Motor neuron (in vitro differentiated cells): ENCODE measurements at regions not wholly inside any gene's neighbourhood (a gene's known extent, or its start where the extent isn't known, plus 50 kb on each side); places are given as distances from the start of the nearest gene placed in this dataset.
A peak's percentile ranks its signal among the peaks of the same experiment; 100 is the strongest.

Experiments used
- ATAC-seq, 8 experiments: fragments of 200-7000 bp; cut with Tn5 transposase; replicated peaks in 6 of 8; 2 replicates each; pipeline ENCODE4 v1.8.0; 2021; ENCODE audit warnings: mild to moderate bottlenecking in 8 of 8, moderate library complexity in 8 of 8
- H3K27ac ChIP-seq, 2 donors: fragments of 250-450 bp; sonication (Bioruptor Pico); 2 replicates each; pipeline ENCODE4 v1.9.0; 2021; ENCODE audit warnings: antibody characterized with exemption in 2 of 2, mild to moderate bottlenecking in 2 of 2, moderate library complexity in 1 of 2
- H3K4me1 ChIP-seq, 2 donors: fragments of 250-450 bp; sonication (Bioruptor Pico); replicated peaks in 1 of 2; 2 replicates each; pipeline ENCODE4 v1.6.1; 2021; ENCODE audit warnings: antibody characterized with exemption in 2 of 2, mild to moderate bottlenecking in 2 of 2, moderate library complexity in 1 of 2
- H3K4me3 ChIP-seq, 5 donors: fragments of 250-450 bp; sonication (Bioruptor Pico); 2 replicates each; pipeline ENCODE4 v1.9.0; 2021; ENCODE audit warnings: antibody characterized with exemption in 5 of 5, mild to moderate bottlenecking in 5 of 5, moderate library complexity in 4 of 5
- WGBS, 10 experiments: fragments of 450-650 bp; shearing (Covaris generic); methylation state at CpG; one replicate each; pipeline ENCODE4 v1.0.0; 2022; 5-methylcytosine and 5-hydroxymethylcytosine counted together
- in situ Hi-C, 9 experiments: fragments of 400-800 bp; cut with MboI; loops; one replicate each; pipeline ENCODE4 v1.15.0; 2021; ENCODE audit warnings: low sequenced_read_pairs in 9 of 9, low pct_unique_long_range_greater_than_20kb in 2 of 9; ENCODE audit not compliant: unreplicated experiment in 9 of 9

DNA sequence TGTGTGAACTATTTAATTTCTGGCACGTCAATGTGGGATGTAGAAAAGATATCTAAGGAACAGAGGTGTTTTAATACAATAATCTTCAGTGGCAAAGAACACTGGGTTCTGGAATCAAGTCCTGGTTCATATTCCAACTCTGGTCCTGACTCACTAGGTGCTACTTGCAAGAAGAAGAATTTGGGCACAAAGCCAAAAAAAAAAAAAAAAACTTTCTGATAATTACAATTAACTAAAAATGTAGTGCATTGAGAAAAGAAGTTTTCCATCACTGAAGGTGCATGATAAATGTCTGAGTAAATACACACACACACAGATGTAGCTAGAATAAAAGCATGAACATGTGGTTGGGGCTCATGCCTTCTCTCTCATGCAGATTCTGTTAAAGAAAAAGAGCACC is 424.4 kb upstream of the REG3G start:
- Histone ChIP-seq H3K27ac (no peak overlapping the region), H3K4me3 (no peak overlapping the region), H3K4me1 (peaks cover 0 to 4% of the 10 kb centered on the region in 2 donors)
- WGBS, 10 experiments, result 0 to 100% (median 58%) methylated on average over 1 of the region's 1 CpG; no CpG with 5 or more reads in 2 of the 10 experiments
- in situ Hi-C loops, result no loop called here
- no peak for ATAC-seq

DNA sequence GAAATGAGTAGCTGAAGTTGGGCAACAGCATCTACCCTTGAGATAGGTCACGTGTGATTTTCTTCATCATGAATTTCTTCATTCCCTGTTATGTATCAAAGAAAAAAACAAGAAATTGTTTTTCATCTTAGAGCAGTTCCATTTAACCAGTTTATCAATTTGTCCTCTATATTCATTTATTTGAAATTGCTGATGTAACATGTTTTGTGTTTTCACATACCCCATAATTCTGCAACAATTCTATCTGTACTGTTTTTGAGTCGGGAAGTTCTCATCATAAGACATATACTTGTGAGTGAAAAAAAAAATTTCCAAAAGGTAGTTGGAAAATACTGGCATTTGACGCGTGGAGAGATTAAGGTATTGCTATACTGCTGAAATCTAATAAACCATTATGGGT is 422.6 kb upstream of the REG3G start:
- Histone ChIP-seq H3K4me3 (no peak overlapping the region), H3K27ac (no peak overlapping the region), H3K4me1 (peaks cover 6 to 11% of the 10 kb centered on the region in 2 donors)
- WGBS, 10 experiments, result 41 to 100% (median 85%) methylated on average over 1 to 4 of the region's 4 CpGs; no CpG with 5 or more reads in 1 of the 10 experiments
- no peak for ATAC-seq
- in situ Hi-C loops, result no loop called here

DNA sequence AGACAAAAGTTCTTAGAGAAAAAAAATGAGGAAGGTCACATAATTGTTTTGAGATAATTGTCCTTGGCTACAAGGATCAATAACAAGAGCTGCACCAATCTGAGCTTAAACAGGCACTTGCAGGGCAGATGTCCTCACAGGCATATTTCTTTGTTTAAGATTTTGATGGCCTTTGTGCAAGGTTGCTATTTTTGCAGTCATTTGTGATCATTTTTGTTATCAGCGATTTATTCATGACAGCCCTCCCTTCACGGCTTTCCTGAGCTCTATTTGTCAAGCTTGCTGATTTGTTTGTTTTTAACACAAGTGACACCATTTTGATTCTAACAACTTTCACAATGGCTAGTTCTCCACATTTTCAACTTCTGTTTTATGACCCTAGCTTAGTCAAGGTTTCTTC is 418.6 kb upstream of the REG3G start:
- H3K4me1 ChIP-seq, result peaks cover 6 to 7% of the 10 kb centered on the region in 2 donors
- WGBS, 10 experiments, result 0 to 39% (median 5%) methylated on average over 1 to 2 of the region's 2 CpGs; no CpG with 5 or more reads in 1 of the 10 experiments
- ATAC-seq, result no peak
- H3K27ac ChIP-seq, result no peak overlapping the region
- H3K4me3 ChIP-seq, result no peak overlapping the region
- in situ Hi-C loops, result no loop called here

DNA sequence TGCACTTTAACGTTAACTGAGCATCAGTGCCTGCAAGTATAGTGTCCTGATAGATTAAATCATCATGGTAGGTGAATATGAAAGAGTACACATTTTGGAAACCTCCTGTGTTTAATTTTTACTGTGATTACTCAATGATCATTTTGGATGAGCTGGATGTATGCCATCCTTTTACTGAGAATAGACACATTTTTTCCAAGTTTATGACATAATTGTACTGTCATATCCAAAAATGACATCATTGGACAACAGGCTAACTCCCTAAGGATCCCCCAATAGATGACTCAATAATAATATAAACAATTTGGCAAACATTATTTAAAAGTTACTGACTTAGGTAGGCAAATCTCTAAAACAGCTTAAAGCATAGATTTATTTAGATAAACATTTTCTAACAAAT is 410.8 kb upstream of the REG3G start:
- in situ Hi-C loops, result no loop called here
- H3K4me1 ChIP-seq, result no peaks in the 10 kb centered on the region
- no peak overlapping the region for H3K4me3 ChIP-seq
- WGBS, 10 experiments, result 0 to 100% (median 6%) methylated on average over 1 of the region's 1 CpG; no CpG with 5 or more reads in 4 of the 10 experiments
- no peak for ATAC-seq
- H3K27ac ChIP-seq, result no peak overlapping the region

DNA sequence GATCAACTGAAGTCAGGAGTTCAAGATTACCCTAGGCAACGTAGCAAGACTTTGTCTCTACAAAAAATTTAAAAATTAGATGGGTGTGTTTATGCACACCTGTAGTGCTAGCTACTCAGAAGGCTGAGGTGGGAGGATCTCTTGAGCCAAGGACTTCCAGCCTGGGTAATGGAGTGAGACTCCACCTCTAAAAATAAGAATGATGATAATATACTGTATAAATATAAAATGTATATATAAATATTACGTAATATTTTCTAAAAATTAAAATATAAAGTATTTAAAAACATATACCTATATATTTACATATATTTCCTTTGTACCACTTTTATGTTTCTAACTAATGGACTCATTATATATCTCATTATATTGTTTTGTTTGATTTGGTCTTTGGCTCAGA is 409.5 kb upstream of the REG3G start:
- WGBS, 10 experiments, result 0 to 100% (median 86%) methylated on average over 1 to 2 of the region's 2 CpGs; no CpG with 5 or more reads in 1 of the 10 experiments
- Histone ChIP-seq H3K4me3 (no peak overlapping the region), H3K4me1 (no peaks in the 10 kb centered on the region), H3K27ac (no peak overlapping the region)
- in situ Hi-C loops, result no loop called here
- no peak for ATAC-seq

DNA sequence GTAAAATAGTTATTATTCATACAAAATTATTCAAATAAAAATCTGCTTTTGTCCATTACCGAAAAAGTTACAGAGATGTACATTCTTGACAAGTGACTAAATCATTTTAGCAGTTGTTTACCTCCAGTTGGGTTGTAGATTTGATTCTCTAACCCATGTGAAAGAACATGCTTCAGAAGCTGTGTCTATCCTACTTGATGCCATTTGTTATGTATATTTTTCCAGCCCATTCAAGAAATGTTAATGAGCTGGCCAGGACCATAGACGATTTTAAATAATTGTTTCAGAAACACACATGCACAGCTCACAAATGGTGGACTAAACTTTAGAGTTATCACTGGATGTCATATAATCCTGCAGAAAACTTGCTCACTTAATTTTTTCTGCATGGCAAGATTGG is 391.1 kb upstream of the REG3G start:
- Histone ChIP-seq H3K27ac (no peak overlapping the region), H3K4me1 (peaks cover 0 to 5% of the 10 kb centered on the region in 2 donors), H3K4me3 (no peak overlapping the region)
- in situ Hi-C loops, result no loop called here
- 0 to 54% (median 15%) methylated on average over 2 of the region's 2 CpGs for WGBS, 10 experiments
- ATAC-seq, result peak in 3 of 8 experiments; percentile 44 to 68 (median 59)

DNA sequence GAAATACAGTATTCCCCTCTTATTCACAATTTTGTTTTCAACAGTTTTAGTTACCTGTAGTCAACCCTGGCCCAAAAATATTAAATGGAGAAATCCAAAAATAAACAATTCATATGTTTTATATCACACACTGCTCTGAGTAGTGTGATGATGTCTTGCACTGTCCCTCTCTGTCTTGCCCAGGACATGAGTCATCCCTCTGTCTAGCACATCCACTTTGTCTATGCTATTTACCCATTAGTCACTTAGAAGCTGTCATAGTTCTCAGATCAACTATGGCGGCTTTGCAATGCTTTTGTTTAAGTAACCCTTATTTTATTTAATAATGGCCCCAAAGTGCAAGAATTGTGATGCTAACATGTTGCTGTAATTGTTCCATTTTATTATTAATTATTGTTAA is 380.6 kb upstream of the REG3G start:
- ATAC-seq, result peak in 5 of 8 experiments; percentile 88 to 100 (median 93)
- WGBS, 10 experiments, result 0 to 100% (median 60%) methylated on average over 1 of the region's 1 CpG; no CpG with 5 or more reads in 3 of the 10 experiments
- no peak overlapping the region for H3K4me3 ChIP-seq
- peaks cover 0 to 5% of the 10 kb centered on the region in 2 donors for H3K4me1 ChIP-seq
- H3K27ac ChIP-seq, result no peak overlapping the region
- in situ Hi-C loops, result no loop called here

DNA sequence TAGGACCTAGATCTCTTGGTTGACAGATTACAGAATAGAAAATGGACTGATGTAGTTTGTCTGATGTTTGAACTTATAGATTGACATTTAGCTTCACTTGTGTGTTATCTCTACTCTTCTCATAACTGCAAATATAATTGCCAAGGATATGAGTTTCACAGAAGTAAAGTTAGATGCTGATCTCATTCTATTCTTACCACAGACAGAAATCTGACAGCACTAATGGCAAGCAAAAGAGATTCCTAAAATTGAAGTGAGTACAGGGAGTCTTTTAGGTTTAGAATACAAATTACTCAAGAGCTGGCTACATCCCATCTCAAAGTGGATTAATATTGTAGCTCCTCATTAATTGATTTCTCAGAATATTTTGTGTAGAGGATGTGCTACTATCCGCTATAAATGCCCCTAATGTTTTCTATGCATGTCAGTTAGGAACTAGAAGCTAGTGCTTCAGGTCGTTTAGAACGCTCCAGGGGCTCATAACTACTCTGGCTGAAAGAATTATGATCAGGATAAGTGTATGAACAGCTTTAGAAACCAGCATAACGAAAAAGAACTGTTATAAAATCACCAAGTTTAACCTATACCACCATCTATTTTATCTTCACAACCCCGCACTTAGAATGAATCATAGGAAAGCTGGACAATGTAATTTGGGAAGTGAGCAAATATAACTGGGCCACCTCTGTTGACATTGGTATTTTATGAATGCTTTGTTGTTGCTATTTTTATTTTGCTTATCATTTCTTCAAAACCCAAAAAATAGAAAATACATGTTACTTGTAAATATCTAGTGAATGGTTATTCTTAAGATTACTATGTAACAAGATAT is 378.8 kb upstream of the REG3G start:
- H3K4me1 ChIP-seq, result peaks cover 0 to 5% of the 10 kb centered on the region in 2 donors
- 0 to 70% (median 46%) methylated on average over 3 to 5 of the region's 5 CpGs; no CpG with 5 or more reads in 1 of the 10 experiments for WGBS, 10 experiments
- H3K27ac ChIP-seq, result no peak overlapping the region
- in situ Hi-C loops, result no loop called here
- H3K4me3 ChIP-seq, result no peak overlapping the region
- peak in 4 of 8 experiments; percentile 9 to 88 (median 22) for ATAC-seq

DNA sequence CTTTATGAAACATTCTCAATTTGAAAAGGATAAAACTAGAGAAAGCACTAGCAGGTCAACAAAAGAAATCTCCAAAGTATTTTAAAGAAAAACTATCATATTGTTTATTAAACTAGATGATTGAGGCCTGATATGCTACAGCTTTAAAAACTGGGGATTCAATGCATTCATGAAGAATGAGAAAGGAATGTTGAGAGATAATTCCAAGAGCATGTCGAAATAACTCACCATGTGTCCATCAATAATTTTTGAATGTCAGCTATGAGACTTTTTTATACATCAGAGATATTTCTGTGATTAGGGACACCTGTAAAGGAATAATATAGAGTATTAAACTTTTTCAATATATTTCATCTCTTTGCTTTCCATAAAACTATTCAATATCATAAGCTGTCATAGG is 376.9 kb upstream of the REG3G start:
- WGBS, 10 experiments, result 0 to 100% (median 73%) methylated on average over 1 of the region's 1 CpG
- in situ Hi-C loops, result no loop called here

DNA sequence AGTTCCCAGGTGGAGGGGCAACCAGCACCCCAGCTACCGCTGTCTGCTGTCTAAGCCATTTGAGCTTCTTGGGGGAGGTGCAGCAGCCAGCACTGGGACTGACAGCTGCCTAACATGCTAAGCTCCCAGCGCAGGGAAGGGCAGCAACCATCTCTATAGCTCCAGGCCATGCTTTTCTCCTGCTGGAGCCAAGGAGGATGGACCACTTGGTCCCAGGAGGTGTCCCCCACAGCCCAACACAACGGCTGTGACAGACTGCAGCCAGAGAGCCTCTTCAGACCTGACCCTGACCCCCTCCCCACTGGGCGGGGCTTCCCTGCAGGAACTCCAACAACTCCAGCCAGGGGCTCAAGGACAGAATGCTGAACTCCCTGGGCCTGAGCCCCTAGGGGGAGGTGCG is 370.6 kb upstream of the REG3G start:
- Histone ChIP-seq H3K4me1 (no peaks in the 10 kb centered on the region), H3K27ac (no peak overlapping the region), H3K4me3 (no peak overlapping the region)
- ATAC-seq, result no peak
- WGBS, 10 experiments, result 8 to 100% (median 80%) methylated on average over 1 to 4 of the region's 5 CpGs; no CpG with 5 or more reads in 6 of the 10 experiments
- in situ Hi-C loops, result no loop called here

More for the DNA sequence above, 376.9 kb upstream of the REG3G start:
- Histone ChIP-seq H3K27ac (no peak overlapping the region), H3K4me3 (no peak overlapping the region), H3K4me1 (peaks cover 0 to 5% of the 10 kb centered on the region in 2 donors)
- ATAC-seq, result no peak

DNA sequence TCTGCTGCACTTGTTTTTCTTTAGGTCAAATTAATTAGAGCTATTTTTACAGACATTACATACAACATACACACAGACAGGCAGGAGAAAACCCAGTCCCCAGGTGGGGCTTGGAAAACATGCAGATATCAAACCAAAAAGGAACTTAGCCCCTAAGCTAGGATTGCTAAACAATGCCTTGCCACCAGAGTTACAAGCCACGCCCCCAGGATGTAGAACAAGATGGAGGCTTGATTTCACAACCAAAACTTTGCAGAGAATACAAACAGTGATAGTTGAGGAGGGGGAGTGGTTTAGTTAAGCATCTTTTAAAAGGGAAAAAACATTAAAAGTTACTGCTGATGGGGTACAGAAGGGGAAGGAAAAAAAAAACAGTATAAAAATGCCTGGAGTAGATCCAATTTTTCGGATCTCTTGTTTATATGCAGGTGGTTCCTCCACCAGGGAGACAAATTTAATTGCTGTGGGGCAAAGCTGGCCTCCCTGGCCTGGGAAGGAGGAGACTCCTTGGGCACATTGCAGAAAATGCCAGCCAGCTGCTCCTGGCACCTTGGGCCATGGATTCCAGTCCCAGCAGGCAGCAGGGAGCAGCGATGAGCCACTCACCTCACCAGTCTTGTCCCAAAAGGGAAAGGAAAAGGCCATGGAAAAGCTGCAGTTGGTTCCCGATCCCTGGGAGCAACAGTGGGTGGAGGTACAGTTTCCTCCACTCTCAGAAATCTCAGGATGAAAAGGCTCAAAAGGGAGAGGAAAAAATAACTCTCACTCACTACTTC is 348.4 kb upstream of the REG3G start:
- Histone ChIP-seq H3K27ac (no peak overlapping the region), H3K4me1 (no peaks in the 10 kb centered on the region), H3K4me3 (no peak overlapping the region)
- ATAC-seq, result no peak
- 0 to 100% (median 61%) methylated on average over 1 to 3 of the region's 4 CpGs; no CpG with 5 or more reads in 1 of the 10 experiments for WGBS, 10 experiments
- in situ Hi-C loops, result no loop called here

DNA sequence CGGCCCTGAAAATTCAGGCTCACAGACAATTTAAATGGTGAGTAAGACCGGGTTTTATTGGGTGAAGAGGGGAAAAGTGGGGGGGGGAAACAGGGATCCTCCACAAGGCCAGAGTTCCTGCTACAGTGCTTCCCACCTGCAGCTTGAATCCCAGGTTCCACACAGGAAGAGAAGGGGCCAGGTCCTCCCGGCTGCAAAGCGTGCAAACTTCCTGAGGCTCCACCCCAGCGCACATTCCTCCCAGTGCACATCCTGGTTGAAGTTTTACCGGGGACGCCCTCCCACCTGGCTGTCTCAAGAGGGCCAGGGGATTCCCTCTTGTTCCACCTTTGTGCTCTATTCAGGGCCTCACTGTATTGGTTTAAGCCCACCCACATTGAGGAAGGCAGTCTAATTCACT is 347.7 kb upstream of the REG3G start:
- no peak overlapping the region for H3K27ac ChIP-seq
- H3K4me3 ChIP-seq, result no peak overlapping the region
- no peak for ATAC-seq
- 39 to 95% (median 72%) methylated on average over 1 to 6 of the region's 7 CpGs; no CpG with 5 or more reads in 3 of the 10 experiments for WGBS, 10 experiments
- H3K4me1 ChIP-seq, result no peaks in the 10 kb centered on the region
- in situ Hi-C loops, result no loop called here

DNA sequence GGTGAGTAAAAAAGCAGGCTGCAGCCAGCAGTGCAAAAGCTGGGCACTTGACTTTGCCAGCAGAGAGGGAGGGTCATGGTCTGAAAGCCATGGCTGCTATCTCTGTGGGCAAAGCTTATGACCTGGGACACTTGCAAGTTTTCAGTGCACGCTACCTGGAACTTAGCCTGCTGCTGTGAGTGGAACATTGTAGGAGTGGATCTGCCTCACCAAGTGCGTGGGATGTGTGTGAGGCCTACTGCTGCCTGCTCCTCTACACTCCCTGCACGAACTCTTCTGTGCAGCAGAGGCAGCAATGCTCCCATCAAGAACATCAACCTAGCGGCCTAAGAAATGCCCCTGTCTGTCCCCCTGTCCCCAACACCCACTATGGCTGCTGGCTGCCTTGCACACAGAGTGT is 344.1 kb upstream of the REG3G start:
- no peak overlapping the region for H3K27ac ChIP-seq
- in situ Hi-C loops, result no loop called here
- no peaks in the 10 kb centered on the region for H3K4me1 ChIP-seq
- WGBS, 10 experiments, result 67% methylated on average over 1 of the region's 4 CpGs; no CpG with 5 or more reads in 9 of the 10 experiments
- ATAC-seq, result no peak
- no peak overlapping the region for H3K4me3 ChIP-seq
